ENCODE measurements at regions not wholly inside any gene's neighbourhood (a gene's known extent, or its start where the extent isn't known, plus 50 kb on each side); places are given as distances from the start of the nearest gene placed in this dataset.

GRCh38 chr15:97566961-97567360 lies 393.5 kb upstream of the ARRDC4 start:
- TF ChIP-seq ARNTL (CRISPR knock-in tag; IDR thresholded peaks at IDR 0.05; ENCODE audit: borderline replicate concordance, low read depth) (no peak), ESRRG (CRISPR knock-in tag; IDR thresholded peaks at IDR 0.05) (no peak), TOX (CRISPR knock-in tag; IDR thresholded peaks at IDR 0.05; ENCODE audit: borderline replicate concordance) (no peak), TCF4 (CRISPR knock-in tag; IDR thresholded peaks at IDR 0.05; ENCODE audit: borderline replicate concordance) (no peak), BACH2 (CRISPR knock-in tag; IDR thresholded peaks at IDR 0.05; ENCODE audit: borderline replicate concordance) (no peak), ZFP3 (CRISPR knock-in tag; IDR thresholded peaks at IDR 0.05) (no peak), SNAI2 (CRISPR knock-in tag; IDR thresholded peaks at IDR 0.05) (no peak)
- TF ChIP-seq, protein P1, sequence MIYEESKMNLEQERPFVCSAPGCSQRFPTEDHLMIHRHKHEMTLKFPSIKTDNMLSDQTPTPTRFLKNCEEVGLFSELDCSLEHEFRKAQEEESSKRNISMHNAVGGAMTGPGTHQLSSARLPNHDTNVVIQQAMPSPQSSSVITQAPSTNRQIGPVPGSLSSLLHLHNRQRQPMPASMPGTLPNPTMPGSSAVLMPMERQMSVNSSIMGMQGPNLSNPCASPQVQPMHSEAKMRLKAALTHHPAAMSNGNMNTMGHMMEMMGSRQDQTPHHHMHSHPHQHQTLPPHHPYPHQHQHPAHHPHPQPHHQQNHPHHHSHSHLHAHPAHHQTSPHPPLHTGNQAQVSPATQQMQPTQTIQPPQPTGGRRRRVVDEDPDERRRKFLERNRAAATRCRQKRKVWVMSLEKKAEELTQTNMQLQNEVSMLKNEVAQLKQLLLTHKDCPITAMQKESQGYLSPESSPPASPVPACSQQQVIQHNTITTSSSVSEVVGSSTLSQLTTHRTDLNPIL (CRISPR knock-in tag; IDR thresholded peaks at IDR 0.05; ENCODE audit: low read depth), result no peak
- TF ChIP-seq, protein P2, sequence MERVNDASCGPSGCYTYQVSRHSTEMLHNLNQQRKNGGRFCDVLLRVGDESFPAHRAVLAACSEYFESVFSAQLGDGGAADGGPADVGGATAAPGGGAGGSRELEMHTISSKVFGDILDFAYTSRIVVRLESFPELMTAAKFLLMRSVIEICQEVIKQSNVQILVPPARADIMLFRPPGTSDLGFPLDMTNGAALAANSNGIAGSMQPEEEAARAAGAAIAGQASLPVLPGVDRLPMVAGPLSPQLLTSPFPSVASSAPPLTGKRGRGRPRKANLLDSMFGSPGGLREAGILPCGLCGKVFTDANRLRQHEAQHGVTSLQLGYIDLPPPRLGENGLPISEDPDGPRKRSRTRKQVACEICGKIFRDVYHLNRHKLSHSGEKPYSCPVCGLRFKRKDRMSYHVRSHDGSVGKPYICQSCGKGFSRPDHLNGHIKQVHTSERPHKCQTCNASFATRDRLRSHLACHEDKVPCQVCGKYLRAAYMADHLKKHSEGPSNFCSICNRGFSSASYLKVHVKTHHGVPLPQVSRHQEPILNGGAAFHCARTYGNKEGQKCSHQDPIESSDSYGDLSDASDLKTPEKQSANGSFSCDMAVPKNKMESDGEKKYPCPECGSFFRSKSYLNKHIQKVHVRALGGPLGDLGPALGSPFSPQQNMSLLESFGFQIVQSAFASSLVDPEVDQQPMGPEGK (CRISPR knock-in tag; IDR thresholded peaks at IDR 0.05; ENCODE audit: borderline replicate concordance), result no peak

Measured in SK-N-SH treated with all-trans-retinoic acid at 6 μM for 48 hours (cell line).